ENCODE measurements at regions not wholly inside any gene's neighbourhood (a gene's known extent, or its start where the extent isn't known, plus 50 kb on each side); places are given as distances from the start of the nearest gene placed in this dataset.

- H3K27me3 Mint-ChIP-seq (ENCODE audit: low read depth in 3 of 3), result peaks cover 1 to 8% (median 4%) of the 10 kb centered on the region in 3 donors
- H3K27me3 ChIP-seq (ENCODE audit: control insufficient read depth in 2 of 2, insufficient read depth in 2 of 2, low read length in 2 of 2), result no peaks in the 10 kb centered on the region
- no peak overlapping the region for H2AFZ ChIP-seq (ENCODE audit: insufficient read depth, low read depth, low read length, poor library complexity, severe bottlenecking)
- no peaks in the 10 kb centered on the region for H3K36me3 ChIP-seq (replicated peaks in 1 of 2; ENCODE audit: control insufficient read depth in 1 of 2, insufficient read depth in 2 of 2, low read length in 2 of 2)
- H3K27ac ChIP-seq (ENCODE audit: low read depth in 1 of 2, low read length in 2 of 2), result no peak overlapping the region
- H3K36me3 Mint-ChIP-seq, result no peaks in the 10 kb centered on the region
- no peak for TF ChIP-seq CTCF (IDR thresholded peaks at IDR 0.05)
- no peak for DNase-seq
- H3K4me3 Mint-ChIP-seq, result no peak overlapping the region
- no peaks in the 10 kb centered on the region for H3K9me3 ChIP-seq (replicated peaks in 1 of 2; ENCODE audit: control insufficient read depth in 1 of 2, insufficient read depth in 1 of 2, low read length in 2 of 2)
- no peaks in the 10 kb centered on the region for H3K4me1 ChIP-seq (ENCODE audit: control insufficient read depth in 1 of 2, insufficient read depth in 2 of 2, low read length in 2 of 2)
- no peak overlapping the region for H3K4me2 ChIP-seq (replicated peaks; ENCODE audit: extremely low read depth, low read length, poor library complexity, severe bottlenecking)
- no peak overlapping the region for H3K27ac Mint-ChIP-seq
- H3K4me3 ChIP-seq (replicated peaks in 1 of 3; ENCODE audit: low read depth in 2 of 3, low read length in 3 of 3), result no peak overlapping the region
- 81% methylated on average over 4 of the region's 6 CpGs for WGBS (ENCODE audit: insufficient coverage)
- intact Hi-C loops (cut with micrococcal nuclease), result no loop called here
- H4K20me1 ChIP-seq (ENCODE audit: insufficient read depth, low read length), result no peaks in the 10 kb centered on the region
- H3K4me1 Mint-ChIP-seq, result no peaks in the 10 kb centered on the region
- no peaks in the 10 kb centered on the region for H3K79me2 ChIP-seq (ENCODE audit: insufficient read depth, low read length)
- no peaks in the 10 kb centered on the region for H3K9me3 Mint-ChIP-seq
- H3K9ac ChIP-seq (ENCODE audit: insufficient read depth, low read length, poor library complexity, severe bottlenecking), result no peak overlapping the region
These were observed 115.8 kb upstream of the WNT4 start for GRCh38 chr1:22258698-22259097.

GRCh38 chr1:22259551-22260282 is 116.8 kb upstream of the WNT4 start:
- Histone ChIP-seq H3K79me2 (ENCODE audit: insufficient read depth, low read length) (no peaks in the 10 kb centered on the region), H3K9me3 (replicated peaks in 1 of 2; ENCODE audit: control insufficient read depth in 1 of 2, insufficient read depth in 1 of 2, low read length in 2 of 2) (no peaks in the 10 kb centered on the region), H2AFZ (ENCODE audit: insufficient read depth, low read depth, low read length, poor library complexity, severe bottlenecking) (no peak overlapping the region), H3K36me3 (replicated peaks in 1 of 2; ENCODE audit: control insufficient read depth in 1 of 2, insufficient read depth in 2 of 2, low read length in 2 of 2) (no peaks in the 10 kb centered on the region), H3K27me3 (ENCODE audit: control insufficient read depth in 2 of 2, insufficient read depth in 2 of 2, low read length in 2 of 2) (no peaks in the 10 kb centered on the region), H3K4me3 (replicated peaks in 1 of 3; ENCODE audit: low read depth in 2 of 3, low read length in 3 of 3) (no peak overlapping the region), H3K4me2 (replicated peaks; ENCODE audit: extremely low read depth, low read length, poor library complexity, severe bottlenecking) (no peak overlapping the region), H3K9ac (ENCODE audit: insufficient read depth, low read length, poor library complexity, severe bottlenecking) (no peak overlapping the region), H3K27ac (ENCODE audit: low read depth in 1 of 2, low read length in 2 of 2) (no peak overlapping the region), H3K4me1 (ENCODE audit: control insufficient read depth in 1 of 2, insufficient read depth in 2 of 2, low read length in 2 of 2) (no peaks in the 10 kb centered on the region), H4K20me1 (ENCODE audit: insufficient read depth, low read length) (no peaks in the 10 kb centered on the region)
- Mint-ChIP-seq H3K27me3 (ENCODE audit: low read depth in 3 of 3) (peaks cover 1 to 8% (median 3%) of the 10 kb centered on the region in 3 donors), H3K27ac (no peak overlapping the region), H3K4me1 (no peaks in the 10 kb centered on the region), H3K36me3 (no peaks in the 10 kb centered on the region), H3K4me3 (no peak overlapping the region), H3K9me3 (no peaks in the 10 kb centered on the region)
- intact Hi-C loops (cut with micrococcal nuclease), result no loop called here
- DNase-seq, result no peak
- 85% methylated on average over 12 of the region's 18 CpGs for WGBS (ENCODE audit: insufficient coverage)
- no peak for TF ChIP-seq CTCF (IDR thresholded peaks at IDR 0.05)

Data from CD14-positive monocyte (primary cell).